AG10803 (cell line): ENCODE measurements at regions not wholly inside any gene's neighbourhood (a gene's known extent, or its start where the extent isn't known, plus 50 kb on each side); places are given as distances from the start of the nearest gene placed in this dataset.

Source experiments
- DNase-seq: peaks from one replicate; pipeline ENCODE4 v3.0.0; 2010; ENCODE audit warnings: low read depth
- H3K4me3 ChIP-seq: 2 replicates; pipeline ENCODE4 v1.5.1; 2011; ENCODE audit warnings: mild to moderate bottlenecking, low read length, control low read depth
- TF ChIP-seq, protein P1 (sequence below): conservative IDR thresholded peaks from 2 replicates; pipeline ENCODE4 v1.5.1; 2011; ENCODE audit warnings: mild to moderate bottlenecking, low read length, control low read depth, inconsistent platforms

DNA sequence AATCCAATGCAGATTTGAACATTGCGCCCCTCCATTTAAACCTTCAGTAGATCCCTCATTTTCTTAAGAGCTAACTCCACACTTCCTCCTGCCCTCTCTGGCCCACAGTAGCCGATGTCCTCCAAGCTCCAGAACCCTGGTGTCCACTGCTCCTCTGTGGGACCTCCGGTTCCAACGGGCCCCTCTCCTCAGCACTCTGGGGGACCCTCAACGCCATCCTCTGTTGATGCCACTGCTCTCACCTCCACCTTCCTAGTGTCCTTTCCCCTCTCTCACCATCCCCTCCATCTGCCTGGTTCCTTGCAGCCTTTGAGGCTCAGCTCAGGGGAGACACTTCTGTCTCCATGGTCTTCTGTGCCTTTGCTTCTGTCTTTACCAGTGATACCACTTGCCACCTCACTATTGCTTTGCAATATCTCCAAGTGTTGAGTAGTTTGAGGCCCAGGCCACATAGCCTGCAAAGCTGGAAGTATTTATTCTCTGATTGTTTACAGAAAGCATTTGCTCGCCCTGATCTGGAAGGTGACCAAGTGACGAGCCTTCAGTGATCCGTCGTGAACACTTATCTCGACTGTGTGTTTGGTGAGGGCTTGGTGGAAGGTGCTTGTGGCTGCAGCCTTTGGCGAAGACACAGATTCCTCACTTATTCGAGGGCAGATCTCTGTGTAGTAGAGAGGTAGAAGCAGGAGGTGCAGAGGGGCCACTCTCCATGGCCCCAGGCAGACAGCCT lies 104.8 kb upstream of the SHH start:
- DNase-seq, result no peak
- TF ChIP-seq, protein P1, sequence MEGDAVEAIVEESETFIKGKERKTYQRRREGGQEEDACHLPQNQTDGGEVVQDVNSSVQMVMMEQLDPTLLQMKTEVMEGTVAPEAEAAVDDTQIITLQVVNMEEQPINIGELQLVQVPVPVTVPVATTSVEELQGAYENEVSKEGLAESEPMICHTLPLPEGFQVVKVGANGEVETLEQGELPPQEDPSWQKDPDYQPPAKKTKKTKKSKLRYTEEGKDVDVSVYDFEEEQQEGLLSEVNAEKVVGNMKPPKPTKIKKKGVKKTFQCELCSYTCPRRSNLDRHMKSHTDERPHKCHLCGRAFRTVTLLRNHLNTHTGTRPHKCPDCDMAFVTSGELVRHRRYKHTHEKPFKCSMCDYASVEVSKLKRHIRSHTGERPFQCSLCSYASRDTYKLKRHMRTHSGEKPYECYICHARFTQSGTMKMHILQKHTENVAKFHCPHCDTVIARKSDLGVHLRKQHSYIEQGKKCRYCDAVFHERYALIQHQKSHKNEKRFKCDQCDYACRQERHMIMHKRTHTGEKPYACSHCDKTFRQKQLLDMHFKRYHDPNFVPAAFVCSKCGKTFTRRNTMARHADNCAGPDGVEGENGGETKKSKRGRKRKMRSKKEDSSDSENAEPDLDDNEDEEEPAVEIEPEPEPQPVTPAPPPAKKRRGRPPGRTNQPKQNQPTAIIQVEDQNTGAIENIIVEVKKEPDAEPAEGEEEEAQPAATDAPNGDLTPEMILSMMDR, result no peak
- no peak overlapping the region for H3K4me3 ChIP-seq

DNA sequence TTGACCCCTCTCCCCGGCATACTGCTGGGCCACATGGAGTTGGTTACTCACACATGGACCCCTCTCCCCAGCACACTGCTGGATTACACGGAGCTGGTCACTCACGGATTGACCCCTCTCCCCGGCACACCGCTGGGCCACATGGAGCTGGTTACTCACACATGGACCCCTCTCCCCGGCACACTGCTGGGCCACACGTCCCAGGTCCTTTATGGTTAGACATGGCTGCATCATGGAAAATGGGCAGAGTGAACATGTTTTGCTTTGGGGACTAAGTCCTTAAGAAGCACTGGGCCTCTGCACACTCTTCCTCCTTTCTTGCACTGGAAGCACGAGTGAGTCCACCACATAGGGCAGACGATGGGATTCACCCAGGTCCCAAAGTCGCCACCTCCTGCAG lies 102.1 kb upstream of the SHH start:
- TF ChIP-seq, protein P1, result no peak
- no peak overlapping the region for H3K4me3 ChIP-seq

DNA sequence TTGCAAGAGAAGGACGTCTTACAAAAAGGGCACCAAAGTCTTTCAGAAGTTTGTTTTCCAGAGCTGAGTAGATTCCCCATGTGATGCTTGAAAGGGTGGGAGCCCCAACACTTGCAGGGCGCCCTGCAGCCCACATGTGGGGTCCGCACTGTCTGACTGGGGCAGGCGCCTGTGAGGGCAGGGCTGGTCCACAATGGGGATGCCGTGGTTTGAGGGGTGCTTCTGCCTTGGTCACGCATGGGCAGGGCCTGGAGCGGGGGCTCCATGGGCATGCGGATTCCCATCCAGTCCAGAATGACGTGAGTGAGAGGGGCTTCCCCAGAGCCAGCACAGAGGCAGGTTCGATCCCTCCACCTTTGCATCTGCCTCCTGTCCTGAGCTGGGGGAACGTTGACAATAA lies 101.5 kb upstream of the SHH start:
- no peak overlapping the region for H3K4me3 ChIP-seq
- DNase-seq, result no peak
- TF ChIP-seq, protein P1, result no peak

More for the DNA sequence above, 102.1 kb upstream of the SHH start:
- DNase-seq, result no peak

DNA sequence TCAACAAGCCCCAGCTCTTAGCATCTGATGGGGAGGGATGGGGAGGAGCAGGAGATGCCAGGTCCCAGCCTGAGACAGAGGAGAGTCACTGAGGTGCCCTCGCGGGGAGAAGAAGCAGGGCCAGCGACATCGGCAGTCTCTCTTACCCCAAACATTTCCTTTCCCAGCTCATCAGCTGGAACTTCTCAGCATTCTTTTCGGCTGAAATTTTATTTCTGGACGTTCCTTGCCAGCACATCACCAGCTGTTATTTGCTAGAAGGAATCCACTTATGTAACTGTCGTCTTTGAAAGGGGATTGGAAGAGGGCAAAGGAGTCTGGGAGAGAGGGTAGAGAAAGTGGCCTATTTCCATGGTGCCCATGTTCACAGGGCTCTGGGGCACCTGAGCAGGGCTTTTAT lies 101.0 kb upstream of the SHH start:
- TF ChIP-seq, protein P1, result no peak
- no peak overlapping the region for H3K4me3 ChIP-seq
- DNase-seq, result no peak

DNA sequence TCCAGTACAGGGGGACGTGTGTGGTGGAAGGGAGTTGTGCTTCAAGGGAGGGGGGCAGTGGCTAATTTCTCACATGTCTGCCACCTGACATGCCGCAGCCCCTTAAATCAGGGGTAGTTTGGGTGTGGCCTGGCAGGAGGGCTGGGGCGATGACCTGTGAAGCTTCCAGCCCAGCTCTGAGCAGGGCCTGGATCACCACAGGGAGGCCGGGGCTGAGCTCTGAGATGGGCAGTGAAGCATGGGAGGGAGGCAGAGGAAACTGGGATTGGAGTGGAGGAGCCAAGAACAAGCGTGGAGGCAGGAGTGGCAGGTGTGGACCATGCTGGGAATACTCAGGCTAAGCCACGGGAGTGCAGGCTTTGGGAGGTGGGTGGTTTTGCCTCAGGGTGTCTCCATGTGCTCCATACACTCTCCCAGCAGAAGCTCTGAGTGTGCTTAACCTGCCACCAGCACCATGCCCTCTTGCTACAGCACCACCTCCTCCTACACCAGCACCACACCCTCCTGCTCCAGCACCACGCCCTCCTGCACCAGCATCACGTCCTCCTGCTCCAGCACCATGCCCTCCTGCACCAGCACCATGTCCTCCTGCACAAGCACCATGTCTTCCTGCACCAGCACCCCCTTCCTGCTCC lies 99.3 kb upstream of the SHH start:
- H3K4me3 ChIP-seq, result no peak overlapping the region
- TF ChIP-seq, protein P1, result no peak
- DNase-seq, result no peak

DNA sequence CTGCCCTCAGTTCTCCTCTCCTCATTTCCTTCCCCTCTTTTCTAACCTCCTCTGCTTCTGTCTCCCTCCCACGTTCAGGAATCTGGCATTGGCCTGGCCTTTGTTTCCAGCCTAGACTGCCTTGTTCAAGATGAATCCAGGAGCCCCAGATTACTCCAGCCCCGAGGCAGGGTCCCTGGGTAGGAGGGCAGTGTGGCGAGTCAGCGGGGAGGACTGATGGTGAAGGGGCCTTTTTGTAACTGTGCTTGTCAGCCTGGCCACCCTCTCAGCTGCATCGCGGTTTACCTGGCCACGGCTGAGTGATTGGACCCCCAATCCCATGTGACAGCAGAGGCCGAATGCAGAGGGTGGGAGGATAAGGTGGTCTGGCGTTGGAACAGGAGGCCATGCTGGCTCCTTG lies 96.1 kb upstream of the SHH start:
- TF ChIP-seq, protein P1, result no peak
- H3K4me3 ChIP-seq, result no peak overlapping the region
- no peak for DNase-seq
